Uterus (tissue), 3 donors: ENCODE measurements at regions not wholly inside any gene's neighbourhood (a gene's known extent, or its start where the extent isn't known, plus 50 kb on each side); places are given as distances from the start of the nearest gene placed in this dataset.
A peak's percentile ranks its signal among the peaks of the same experiment; 100 is the strongest.

Experiments
- DNase-seq, 2 donors: peaks; one replicate each; pipeline ENCODE4 v3.0.0-alpha.2; 2019 to 2020
- H3K27ac ChIP-seq, 2 donors: fragments of 200-600 bp; sonication (generic); 1 replicate in 1 of 2; 2 replicates in 1 of 2; pipeline ENCODE4 v1.5.1; 2016 to 2018
- H3K27me3 ChIP-seq, 2 donors: fragments of 200-600 bp; sonication (generic); one replicate each; pipeline ENCODE4 v1.5.1; 2018 to 2019; ENCODE audit warnings: control low read depth in 1 of 2
- H3K36me3 ChIP-seq, 2 donors: fragments of 200-600 bp; sonication (generic); one replicate each; pipeline ENCODE4 v1.5.1; 2019; ENCODE audit warnings: control low read depth in 1 of 2
- H3K4me1 ChIP-seq, 2 donors: fragments of 200-600 bp; sonication (generic); one replicate each; pipeline ENCODE4 v1.5.1; 2018 to 2019; ENCODE audit warnings: control low read depth in 1 of 2
- H3K4me3 ChIP-seq, 2 donors: fragments of 200-600 bp; sonication (generic); 1 replicate in 1 of 2; 2 replicates in 1 of 2; pipeline ENCODE4 v1.5.1; 2018 to 2019; ENCODE audit warnings: mild to moderate bottlenecking in 1 of 2
- H3K9me3 ChIP-seq, 2 donors: fragments of 200-600 bp; sonication (generic); one replicate each; pipeline ENCODE4 v1.5.1; 2019; ENCODE audit warnings: control low read depth in 1 of 2
- POLR2A ChIP-seq, 2 donors: fragments of 450-650 bp; IDR thresholded peaks; one replicate each; pipeline ENCODE4 v1.6.1; 2016; ENCODE audit warnings: antibody characterized with exemption in 2 of 2, mild to moderate bottlenecking in 1 of 2, moderate library complexity in 1 of 2
- intact Hi-C: fragments of 100-400 bp; cut with DNase I; formaldehyde crosslinking; loops from one replicate; pipeline ENCODE4 v1.15.1; 2023; ENCODE audit warnings: low total_unique reads
- TF ChIP-seq, protein P1 (sequence below), 4 experiments: fragments of 200-600 bp in 2 of 4; fragments of 450-650 bp in 2 of 4; sonication (generic) in 2 of 4; IDR thresholded peaks; one replicate each; pipeline ENCODE4 v1.5.1; 2016 to 2019; ENCODE audit warnings: antibody characterized with exemption in 4 of 4, mild to moderate bottlenecking in 2 of 4, moderate library complexity in 1 of 4
- donor health status: DM: yes; HTN: yes; CAD: no.

DNA sequence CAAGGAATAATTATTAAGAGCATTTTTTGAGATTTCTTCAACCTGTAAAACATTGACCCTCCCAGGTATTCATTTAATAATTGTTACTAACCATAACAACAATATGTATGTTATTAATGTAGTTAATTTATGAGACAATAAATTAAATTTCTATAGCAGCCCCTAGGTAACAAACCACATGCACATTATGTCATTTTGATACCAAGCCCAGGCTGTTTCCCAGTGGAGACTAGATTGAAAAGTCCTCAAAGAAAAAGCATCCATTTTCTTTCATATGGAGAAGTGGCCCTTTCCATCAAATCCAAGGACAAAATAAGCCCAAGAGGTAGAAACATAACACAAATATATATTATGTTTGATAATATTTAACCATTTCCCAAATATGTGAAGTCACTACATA lies 104.3 kb upstream of the GK2 start:
- no peak overlapping the region for H3K27ac ChIP-seq
- H3K4me1 ChIP-seq: no peaks in the 10 kb centered on the region
- H3K36me3 ChIP-seq: no peaks in the 10 kb centered on the region
- intact Hi-C loops: no loop called here
- TF ChIP-seq, protein P1, sequence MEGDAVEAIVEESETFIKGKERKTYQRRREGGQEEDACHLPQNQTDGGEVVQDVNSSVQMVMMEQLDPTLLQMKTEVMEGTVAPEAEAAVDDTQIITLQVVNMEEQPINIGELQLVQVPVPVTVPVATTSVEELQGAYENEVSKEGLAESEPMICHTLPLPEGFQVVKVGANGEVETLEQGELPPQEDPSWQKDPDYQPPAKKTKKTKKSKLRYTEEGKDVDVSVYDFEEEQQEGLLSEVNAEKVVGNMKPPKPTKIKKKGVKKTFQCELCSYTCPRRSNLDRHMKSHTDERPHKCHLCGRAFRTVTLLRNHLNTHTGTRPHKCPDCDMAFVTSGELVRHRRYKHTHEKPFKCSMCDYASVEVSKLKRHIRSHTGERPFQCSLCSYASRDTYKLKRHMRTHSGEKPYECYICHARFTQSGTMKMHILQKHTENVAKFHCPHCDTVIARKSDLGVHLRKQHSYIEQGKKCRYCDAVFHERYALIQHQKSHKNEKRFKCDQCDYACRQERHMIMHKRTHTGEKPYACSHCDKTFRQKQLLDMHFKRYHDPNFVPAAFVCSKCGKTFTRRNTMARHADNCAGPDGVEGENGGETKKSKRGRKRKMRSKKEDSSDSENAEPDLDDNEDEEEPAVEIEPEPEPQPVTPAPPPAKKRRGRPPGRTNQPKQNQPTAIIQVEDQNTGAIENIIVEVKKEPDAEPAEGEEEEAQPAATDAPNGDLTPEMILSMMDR (IDR thresholded peaks at IDR 0.05): no peak
- no peak for TF ChIP-seq POLR2A (IDR thresholded peaks at IDR 0.05)
- no peaks in the 10 kb centered on the region for H3K27me3 ChIP-seq
- no peak for DNase-seq
- no peak overlapping the region for H3K4me3 ChIP-seq
- H3K9me3 ChIP-seq: no peaks in the 10 kb centered on the region

DNA sequence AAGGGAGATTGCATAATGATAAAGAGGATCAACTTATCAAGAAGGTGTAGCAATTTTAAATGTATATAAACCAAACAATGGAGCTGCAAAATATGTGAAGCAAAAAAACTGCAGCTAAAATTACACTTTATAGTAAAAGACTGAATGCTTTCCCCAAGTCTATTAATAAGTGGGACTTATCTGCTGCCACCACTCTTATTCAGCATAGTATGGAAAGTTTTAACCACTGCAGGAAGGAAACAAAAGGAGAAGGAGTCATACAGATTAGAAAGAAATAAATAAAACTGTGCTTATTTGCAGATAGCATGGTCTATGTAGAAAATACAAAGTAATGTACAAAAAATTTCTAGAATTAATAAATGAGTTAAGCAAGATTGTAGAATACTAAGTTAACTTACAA lies 94.1 kb upstream of the GK2 start:
- Histone ChIP-seq H3K36me3 (no peaks in the 10 kb centered on the region), H3K27ac (no peak overlapping the region), H3K4me3 (no peak overlapping the region), H3K9me3 (no peaks in the 10 kb centered on the region), H3K4me1 (no peaks in the 10 kb centered on the region), H3K27me3 (no peaks in the 10 kb centered on the region)
- intact Hi-C loops: no loop called here
- no peak for DNase-seq
- TF ChIP-seq, protein P1 (IDR thresholded peaks at IDR 0.05): no peak
- no peak for TF ChIP-seq POLR2A (IDR thresholded peaks at IDR 0.05)

DNA sequence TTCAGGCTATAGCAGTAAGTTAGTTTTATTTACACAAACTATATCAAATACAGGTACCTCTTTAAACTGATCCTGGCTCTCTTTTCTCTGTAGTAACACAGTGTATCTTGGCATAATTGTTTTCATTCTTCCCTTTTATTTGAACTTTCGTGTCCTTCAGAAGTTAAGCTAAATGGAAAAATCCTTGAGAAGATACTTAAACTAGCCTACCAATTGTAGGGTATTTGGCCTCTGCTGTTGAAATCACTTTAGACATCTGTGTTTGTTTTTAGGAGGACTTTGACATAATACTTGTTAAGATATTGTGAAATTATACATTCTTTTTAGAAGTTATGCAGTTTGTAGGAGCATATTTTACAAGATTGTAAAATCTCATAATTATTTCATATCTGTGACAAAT lies 90.3 kb upstream of the GK2 start:
- Histone ChIP-seq H3K27ac (no peak overlapping the region), H3K4me1 (no peaks in the 10 kb centered on the region), H3K36me3 (no peaks in the 10 kb centered on the region), H3K4me3 (no peak overlapping the region), H3K9me3 (no peaks in the 10 kb centered on the region), H3K27me3 (no peaks in the 10 kb centered on the region)
- intact Hi-C loops: no loop called here
- no peak for DNase-seq
- TF ChIP-seq, protein P1 (IDR thresholded peaks at IDR 0.05): no peak
- no peak for TF ChIP-seq POLR2A (IDR thresholded peaks at IDR 0.05)

DNA sequence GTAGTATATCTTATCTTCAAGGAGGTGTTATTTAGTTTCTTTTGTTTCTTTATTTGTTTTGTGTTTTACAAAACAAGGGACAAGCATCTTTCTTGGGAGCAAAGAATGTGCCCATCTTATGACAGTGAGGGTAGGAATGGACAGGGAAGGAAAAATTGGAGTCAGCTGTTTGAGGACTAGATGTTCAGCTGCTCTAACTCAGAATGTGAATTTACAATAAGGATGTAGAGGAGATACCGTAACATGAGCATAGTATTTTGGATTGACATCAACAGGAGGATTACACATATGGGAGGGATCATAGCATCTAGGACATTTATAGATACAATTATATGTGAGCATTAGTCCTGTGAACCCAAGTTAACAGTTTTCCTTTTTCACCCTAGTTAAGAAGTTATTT lies 89.0 kb upstream of the GK2 start:
- Histone ChIP-seq H3K9me3 (no peaks in the 10 kb centered on the region), H3K4me1 (no peaks in the 10 kb centered on the region), H3K36me3 (no peaks in the 10 kb centered on the region), H3K4me3 (no peak overlapping the region), H3K27ac (no peak overlapping the region), H3K27me3 (no peaks in the 10 kb centered on the region)
- TF ChIP-seq, protein P1 (IDR thresholded peaks at IDR 0.05): no peak
- DNase-seq: no peak
- intact Hi-C loops: no loop called here

DNA sequence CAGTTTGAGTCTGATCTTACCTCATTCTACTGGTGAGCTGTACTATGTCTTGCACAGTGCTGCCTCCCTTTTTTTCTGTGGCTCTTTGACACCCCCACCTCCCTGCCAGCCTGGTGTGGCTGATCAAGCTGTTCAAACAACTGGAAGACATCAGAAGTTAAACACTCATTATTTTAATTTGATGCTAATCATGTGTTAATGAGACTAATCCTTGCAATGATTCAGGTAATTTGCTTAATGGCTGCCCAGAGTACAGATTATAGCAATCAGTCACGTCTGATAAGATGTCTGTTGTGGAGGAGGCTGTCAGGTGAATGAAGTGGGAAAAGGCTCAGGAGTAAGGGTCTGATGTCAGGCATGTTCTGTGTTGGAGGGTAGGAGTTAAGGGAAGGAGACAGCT lies 87.4 kb upstream of the GK2 start:
- Histone ChIP-seq H3K4me1 (no peaks in the 10 kb centered on the region), H3K9me3 (no peaks in the 10 kb centered on the region), H3K36me3 (no peaks in the 10 kb centered on the region), H3K27me3 (no peaks in the 10 kb centered on the region), H3K4me3 (peak overlapping the region in 1 of 2 donors; percentile 9), H3K27ac (no peak overlapping the region)
- no peak for DNase-seq
- TF ChIP-seq POLR2A (IDR thresholded peaks at IDR 0.05): no peak
- TF ChIP-seq, protein P1 (IDR thresholded peaks at IDR 0.05): no peak
- intact Hi-C loops: no loop called here
